ENCODE measurements at regions not wholly inside any gene's neighbourhood (a gene's known extent, or its start where the extent isn't known, plus 50 kb on each side); places are given as distances from the start of the nearest gene placed in this dataset.

DNA sequence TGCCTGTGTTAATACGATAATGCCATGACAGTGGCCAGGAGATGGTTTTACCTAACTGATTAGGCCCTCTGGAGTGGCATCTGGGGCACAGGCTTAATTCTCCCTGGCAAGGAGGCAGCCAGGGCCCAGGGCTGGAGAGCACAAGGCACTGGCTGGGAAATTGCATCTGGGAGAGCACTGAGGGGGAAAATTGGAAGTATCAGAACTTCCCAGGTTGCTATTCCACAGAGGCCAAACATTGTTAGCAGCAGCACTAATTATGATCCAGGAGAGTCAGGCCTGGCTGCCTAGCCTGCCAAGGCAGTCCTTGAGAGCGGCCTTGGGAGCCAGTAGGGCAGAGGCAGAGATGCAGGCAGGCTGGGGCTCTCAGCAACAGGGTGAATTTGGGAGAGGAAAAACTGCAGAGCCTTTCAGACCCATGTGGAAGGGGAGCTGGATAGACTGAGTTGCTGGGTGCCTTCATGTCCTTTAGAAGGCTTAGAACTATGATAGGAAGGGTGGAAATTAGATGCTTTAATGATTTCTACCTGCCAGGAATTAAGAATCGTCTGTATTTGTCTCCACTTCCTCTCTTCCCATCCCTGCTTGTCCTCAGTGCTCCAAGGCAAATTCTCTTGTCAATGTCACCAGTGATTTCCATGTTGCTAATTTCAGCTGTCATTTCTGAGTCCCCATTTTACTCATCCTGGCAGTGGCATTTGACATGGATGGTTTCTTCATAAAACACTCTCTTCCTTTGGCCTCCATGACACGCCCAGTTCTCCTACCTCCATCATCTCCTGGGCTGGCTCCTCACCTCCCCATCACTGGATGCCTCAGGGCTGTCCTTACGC, 56.1 kb upstream of the HSPA9 start:
- no peak for DNase-seq (ENCODE audit: low spot score in 2 of 2, unreplicated experiment in 2 of 2)
- TF ChIP-seq CTCF (IDR thresholded peaks at IDR 0.05; ENCODE audit: unreplicated experiment) = no peak
- no peaks in the 10 kb centered on the region for H3K36me3 Mint-ChIP-seq
- H3K9me3 Mint-ChIP-seq = no peaks in the 10 kb centered on the region
- H3K27ac Mint-ChIP-seq = no peak overlapping the region
- H3K4me3 Mint-ChIP-seq = no peak overlapping the region
- H3K27me3 Mint-ChIP-seq (ENCODE audit: low read depth) = no peaks in the 10 kb centered on the region
- H3K4me1 Mint-ChIP-seq = peaks cover 42% of the 10 kb centered on the region

DNA sequence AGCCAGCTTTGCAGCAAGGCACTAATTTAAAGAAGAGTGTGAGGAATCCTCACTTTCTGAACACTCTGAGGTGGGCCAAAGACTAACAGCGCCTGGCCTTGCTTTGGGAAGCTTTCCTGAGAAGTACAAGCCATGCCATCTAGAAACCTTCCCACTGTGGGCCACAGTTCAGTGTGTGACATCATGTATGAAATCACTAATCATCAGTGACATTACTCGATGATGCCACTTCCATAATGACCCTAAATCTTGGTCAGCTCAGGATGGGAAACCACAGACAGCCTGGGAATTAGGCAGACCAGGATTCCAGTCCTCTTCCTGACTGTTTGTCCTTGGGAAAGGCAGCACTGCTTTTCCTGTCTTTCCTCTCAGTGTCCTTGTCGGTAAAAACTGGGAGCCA, 54.2 kb upstream of the HSPA9 start:
- peaks cover 31% of the 10 kb centered on the region for H3K4me1 Mint-ChIP-seq
- H3K27ac Mint-ChIP-seq = no peak overlapping the region
- DNase-seq (ENCODE audit: low spot score in 2 of 2, unreplicated experiment in 2 of 2) = no peak
- H3K27me3 Mint-ChIP-seq (ENCODE audit: low read depth) = no peaks in the 10 kb centered on the region
- no peak for TF ChIP-seq CTCF (IDR thresholded peaks at IDR 0.05; ENCODE audit: unreplicated experiment)
- H3K36me3 Mint-ChIP-seq = no peaks in the 10 kb centered on the region
- no peaks in the 10 kb centered on the region for H3K9me3 Mint-ChIP-seq
- no peak overlapping the region for H3K4me3 Mint-ChIP-seq

GRCh38 chr5:138626333-138626944, 51.2 kb upstream of the HSPA9 start:
- peak overlapping the region; percentile 14 for H3K27ac Mint-ChIP-seq
- no peaks in the 10 kb centered on the region for H3K36me3 Mint-ChIP-seq
- TF ChIP-seq CTCF (IDR thresholded peaks at IDR 0.05; ENCODE audit: unreplicated experiment) = no peak
- no peaks in the 10 kb centered on the region for H3K9me3 Mint-ChIP-seq
- H3K27me3 Mint-ChIP-seq (ENCODE audit: low read depth) = no peaks in the 10 kb centered on the region
- peaks cover 23% of the 10 kb centered on the region for H3K4me1 Mint-ChIP-seq
- no peak overlapping the region for H3K4me3 Mint-ChIP-seq
- DNase-seq (ENCODE audit: low spot score in 2 of 2, unreplicated experiment in 2 of 2) = no peak

DNA sequence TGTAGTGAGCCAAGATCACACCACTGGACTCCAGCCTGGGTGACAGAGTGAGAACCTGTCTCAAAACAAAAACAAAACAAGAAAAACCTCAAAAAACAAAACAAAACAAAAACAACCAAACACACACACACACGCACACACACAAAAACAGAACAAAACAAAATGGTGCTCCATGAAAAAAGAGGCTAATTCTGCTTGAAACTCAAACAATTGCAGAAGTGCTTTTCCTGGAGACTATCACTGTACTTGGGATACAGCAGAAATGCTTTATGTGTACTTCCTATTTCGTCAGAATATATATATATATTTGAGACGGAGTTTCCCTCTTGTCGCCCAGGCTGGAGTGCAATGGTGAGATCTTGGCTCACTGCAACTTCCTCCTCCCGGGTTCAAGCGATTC, 49.9 kb upstream of the HSPA9 start:
- no peak for TF ChIP-seq CTCF (IDR thresholded peaks at IDR 0.05; ENCODE audit: unreplicated experiment)
- Mint-ChIP-seq H3K27me3 (ENCODE audit: low read depth) (no peaks in the 10 kb centered on the region), H3K4me1 (peaks cover 23% of the 10 kb centered on the region), H3K27ac (no peak overlapping the region), H3K4me3 (no peak overlapping the region), H3K9me3 (no peaks in the 10 kb centered on the region), H3K36me3 (no peaks in the 10 kb centered on the region)
- DNase-seq (ENCODE audit: low spot score in 2 of 2, unreplicated experiment in 2 of 2) = no peak

All from mesothelial cell of epicardium (in vitro differentiated cells).